ENCODE measurements at regions not wholly inside any gene's neighbourhood (a gene's known extent, or its start where the extent isn't known, plus 50 kb on each side); places are given as distances from the start of the nearest gene placed in this dataset.
"Not testable (repeated sequence)": the region's sequence is repeated elsewhere in the genome, so short reads cannot be mapped to it uniquely, and the experiment has no call there.

DNA sequence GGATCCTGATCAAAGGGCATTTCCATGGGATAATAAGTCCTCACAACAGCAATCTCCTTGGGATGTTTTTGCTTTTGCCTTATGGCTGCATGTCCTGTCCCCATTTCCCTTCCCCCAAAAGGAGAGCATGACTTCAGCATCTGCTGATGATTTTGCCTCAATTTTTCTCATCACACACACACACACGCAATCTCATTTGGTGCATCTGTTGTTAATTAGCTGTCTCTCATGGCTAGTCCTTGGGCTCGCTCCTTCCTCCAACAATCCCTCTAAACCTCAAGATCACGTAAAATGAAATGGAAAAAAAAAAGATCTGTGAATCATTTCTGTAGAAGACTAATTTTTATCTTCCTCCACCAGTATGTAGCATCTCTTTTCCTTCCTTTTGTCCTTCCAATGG is 153.6 kb downstream of the RBMX2 start:
- no peak for DNase-seq

DNA sequence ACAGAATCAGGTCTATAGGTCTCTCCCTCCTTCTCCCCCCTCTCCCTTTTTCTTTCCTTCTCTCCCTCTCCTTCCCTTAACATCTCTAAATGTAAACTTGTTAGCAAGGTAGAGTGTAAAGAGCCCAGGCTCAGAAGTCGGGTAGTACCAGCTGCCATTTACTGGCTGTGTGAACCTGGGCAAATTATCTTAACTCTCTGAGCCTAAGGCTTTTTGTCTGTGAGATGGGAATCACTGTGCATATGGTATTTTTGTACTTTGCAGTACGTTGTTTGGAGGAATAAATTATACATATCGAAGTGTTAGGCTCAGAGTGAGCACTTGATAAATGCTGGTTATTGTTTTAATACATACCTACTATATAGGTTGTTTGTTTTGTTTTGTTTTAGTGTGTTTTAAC is 154.0 kb downstream of the RBMX2 start:
- no peak for DNase-seq

DNA sequence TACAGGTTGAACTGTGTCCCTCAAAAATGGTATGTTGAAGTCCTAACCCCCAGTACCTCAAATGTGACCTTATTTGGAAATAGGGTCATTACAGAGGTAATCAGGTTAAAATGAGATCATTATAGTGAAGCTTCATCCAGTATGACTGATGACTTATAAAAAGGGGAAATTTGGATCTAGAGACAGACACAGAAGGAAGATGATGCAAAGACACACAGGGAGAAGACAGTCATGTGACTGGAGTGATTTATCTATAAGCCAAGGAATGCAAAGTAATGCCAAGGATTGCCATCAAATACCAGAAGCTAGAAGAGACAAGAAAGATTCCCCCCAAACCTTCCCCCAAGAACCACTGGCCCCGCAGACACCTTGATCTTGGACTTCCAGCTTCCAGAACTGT is 155.2 kb downstream of the RBMX2 start:
- no peak for DNase-seq

DNA sequence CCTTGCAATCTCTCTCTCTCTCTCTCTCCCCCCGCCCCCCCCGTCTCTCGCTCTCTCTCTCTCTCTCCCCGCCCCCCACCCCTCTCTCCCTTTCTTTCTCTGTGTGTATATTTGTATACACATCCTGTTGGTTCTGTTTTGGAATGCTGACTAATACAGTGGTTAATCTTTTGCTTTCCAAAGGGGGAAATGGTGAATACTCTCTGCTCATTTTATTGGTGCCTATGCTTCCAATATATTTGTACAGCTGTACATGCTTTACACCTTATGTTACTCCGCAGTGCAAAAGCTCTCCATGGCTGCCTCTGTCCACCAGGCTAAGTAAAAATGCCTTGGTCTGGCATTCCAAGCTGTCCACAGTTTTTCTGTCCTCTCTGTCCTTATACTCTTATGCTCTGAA is 158.8 kb downstream of the RBMX2 start:
- DNase-seq = no peak

DNA sequence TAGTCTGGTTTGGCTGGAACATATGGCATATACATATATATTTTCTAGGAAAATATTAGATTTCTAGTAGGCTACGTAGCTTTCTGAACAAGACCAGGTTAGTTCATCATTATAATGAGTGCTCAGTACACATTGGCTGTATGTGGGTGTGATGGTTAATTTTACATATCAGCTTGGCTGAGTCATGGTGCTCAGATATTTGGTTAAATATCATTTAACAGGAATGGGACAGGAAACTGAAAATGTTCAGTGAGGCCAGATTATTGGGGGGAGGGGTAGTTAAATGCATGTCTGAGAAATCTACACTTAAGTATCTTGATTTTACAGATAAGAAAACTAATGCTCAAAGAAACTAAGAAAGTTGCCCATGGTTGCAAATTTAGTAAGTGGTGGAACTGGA is 160.1 kb downstream of the RBMX2 start:
- no peak for DNase-seq

DNA sequence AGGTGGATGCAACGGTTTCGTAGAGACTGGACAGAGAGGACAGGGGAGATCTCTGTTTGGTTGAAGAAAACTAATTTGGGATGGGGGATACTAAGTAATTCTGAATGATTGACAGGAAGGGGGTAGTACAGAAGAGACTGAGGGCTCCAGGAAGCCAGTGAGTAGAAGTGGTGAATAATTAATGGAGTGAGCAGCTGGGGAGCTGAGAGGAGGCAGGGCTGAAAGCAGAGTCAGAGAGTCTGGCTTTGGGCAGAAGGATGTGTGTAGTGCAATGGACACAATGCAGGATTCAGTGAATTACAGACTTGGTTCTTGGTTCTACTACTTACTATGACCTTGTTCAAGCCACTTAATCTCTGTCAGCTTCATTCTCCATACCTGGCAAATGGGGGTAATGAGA is 161.7 kb downstream of the RBMX2 start:
- DNase-seq = no peak

DNA sequence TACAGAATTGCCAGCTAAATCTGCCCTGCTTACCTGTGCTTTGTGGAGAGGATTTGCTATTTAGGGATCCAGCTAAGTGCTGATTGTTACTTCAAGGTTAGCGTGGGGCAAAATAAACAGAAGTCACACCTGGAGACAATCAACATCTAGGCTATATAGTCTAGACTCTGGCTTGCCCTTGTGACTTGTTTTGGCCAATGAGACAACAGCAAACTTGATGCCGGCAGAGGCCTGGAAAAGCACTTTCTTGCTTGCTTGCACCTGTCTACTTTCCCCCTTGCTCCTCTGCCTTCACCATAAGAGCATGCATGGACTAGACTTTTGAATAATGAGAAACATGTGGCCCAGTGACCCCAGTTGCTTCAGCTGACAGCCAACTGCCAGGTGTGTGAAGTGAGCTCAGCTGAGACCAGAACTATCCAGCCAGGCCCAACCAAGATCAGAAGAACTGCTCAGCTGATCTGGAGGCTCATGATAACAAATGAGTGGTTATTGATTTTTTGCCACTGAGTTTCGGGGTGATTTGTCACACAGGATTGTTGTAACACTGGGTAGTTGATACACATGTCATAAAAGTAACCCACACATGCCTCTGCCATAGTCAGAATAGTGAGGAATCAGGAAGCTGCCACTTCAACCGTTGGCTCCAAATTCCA is 164.4 kb downstream of the RBMX2 start:
- no peak for DNase-seq

DNA sequence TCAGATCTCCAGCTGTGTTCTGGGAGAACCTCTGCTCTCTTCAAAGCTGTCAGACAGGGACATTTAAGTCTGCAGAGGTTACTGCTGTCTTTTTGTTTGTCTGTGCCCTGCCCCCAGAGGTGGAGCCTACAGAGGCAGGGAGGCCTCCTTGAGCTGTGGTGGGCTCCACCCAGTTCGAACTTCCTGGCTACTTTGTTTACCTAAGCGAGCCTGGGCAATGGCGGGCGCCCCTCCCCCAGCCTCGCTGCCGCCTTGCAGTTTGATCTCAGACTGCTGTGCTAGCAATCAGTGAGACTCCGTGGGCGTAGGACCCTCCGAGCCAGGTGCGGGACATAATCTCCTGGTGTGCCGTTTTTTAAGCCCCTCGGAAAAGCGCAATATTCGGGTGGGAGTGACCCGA is 171.2 kb downstream of the RBMX2 start:
- DNase-seq = not testable (repeated sequence)
